ENCODE measurements at regions not wholly inside any gene's neighbourhood (a gene's known extent, or its start where the extent isn't known, plus 50 kb on each side); places are given as distances from the start of the nearest gene placed in this dataset.

DNA sequence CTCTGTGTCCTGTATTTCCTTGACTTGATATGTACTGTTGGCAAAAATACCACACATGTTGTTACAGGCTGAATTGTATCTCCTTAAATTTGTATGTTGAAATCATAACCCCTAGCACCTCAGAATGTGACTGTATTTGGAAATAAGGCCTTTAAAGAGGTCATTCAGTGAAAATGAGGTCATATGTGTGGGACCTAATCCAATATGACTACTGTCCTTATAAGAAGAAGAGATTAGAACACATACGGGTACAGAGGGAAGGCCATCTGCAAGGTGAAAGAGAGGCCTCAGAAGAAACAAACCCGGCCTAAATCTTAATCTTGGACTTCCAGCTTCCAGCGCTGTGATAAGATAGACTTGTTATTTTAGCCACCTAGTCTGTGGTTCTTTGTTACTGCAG is 202.5 kb downstream of the NUFIP1 start (continued):
- TF ChIP-seq NPAS2 (CRISPR knock-in tag; IDR thresholded peaks at IDR 0.05; ENCODE audit: borderline replicate concordance) (no peak), FOXS1 (CRISPR knock-in tag; IDR thresholded peaks at IDR 0.05) (no peak), RARB (CRISPR knock-in tag; IDR thresholded peaks at IDR 0.05) (no peak), JUN (IDR thresholded peaks at IDR 0.05) (no peak), CBX2 (IDR thresholded peaks at IDR 0.05; ENCODE audit: borderline replicate concordance, low read depth) (no peak), MAZ (IDR thresholded peaks at IDR 0.05; ENCODE audit: borderline replicate concordance, low read depth, low read length) (no peak)
- TF ChIP-seq, protein P1, sequence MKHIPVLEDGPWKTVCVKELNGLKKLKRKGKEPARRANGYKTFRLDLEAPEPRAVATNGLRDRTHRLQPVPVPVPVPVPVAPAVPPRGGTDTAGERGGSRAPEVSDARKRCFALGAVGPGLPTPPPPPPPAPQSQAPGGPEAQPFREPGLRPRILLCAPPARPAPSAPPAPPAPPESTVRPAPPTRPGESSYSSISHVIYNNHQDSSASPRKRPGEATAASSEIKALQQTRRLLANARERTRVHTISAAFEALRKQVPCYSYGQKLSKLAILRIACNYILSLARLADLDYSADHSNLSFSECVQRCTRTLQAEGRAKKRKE (CRISPR knock-in tag; IDR thresholded peaks at IDR 0.05; ENCODE audit: low read depth) = no peak
- TF ChIP-seq, protein P2, sequence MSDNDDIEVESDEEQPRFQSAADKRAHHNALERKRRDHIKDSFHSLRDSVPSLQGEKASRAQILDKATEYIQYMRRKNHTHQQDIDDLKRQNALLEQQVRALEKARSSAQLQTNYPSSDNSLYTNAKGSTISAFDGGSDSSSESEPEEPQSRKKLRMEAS (IDR thresholded peaks at IDR 0.05) = no peak
- TF ChIP-seq, protein P3, sequence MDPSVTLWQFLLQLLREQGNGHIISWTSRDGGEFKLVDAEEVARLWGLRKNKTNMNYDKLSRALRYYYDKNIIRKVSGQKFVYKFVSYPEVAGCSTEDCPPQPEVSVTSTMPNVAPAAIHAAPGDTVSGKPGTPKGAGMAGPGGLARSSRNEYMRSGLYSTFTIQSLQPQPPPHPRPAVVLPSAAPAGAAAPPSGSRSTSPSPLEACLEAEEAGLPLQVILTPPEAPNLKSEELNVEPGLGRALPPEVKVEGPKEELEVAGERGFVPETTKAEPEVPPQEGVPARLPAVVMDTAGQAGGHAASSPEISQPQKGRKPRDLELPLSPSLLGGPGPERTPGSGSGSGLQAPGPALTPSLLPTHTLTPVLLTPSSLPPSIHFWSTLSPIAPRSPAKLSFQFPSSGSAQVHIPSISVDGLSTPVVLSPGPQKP (IDR thresholded peaks at IDR 0.05; ENCODE audit: low read depth, low read length) = no peak

- no peak overlapping the region for H3K4me3 ChIP-seq
- no peak for ATAC-seq
- CTCF ChIA-PET = interaction anchor here (0.7 kb wide), 1 partner anchor 130 kb away, joined by 6 read pairs; no protein-coding TSS in a partner anchor
- no peak for DNase-seq (ENCODE audit: low read depth in 1 of 2, low spot score in 1 of 2)
- FAIRE-seq = no peak
- no peak for TF ChIP-seq EP300 (IDR thresholded peaks at IDR 0.05)
- TF ChIP-seq HEYL (CRISPR knock-in tag; IDR thresholded peaks at IDR 0.05) = no peak
- no peak for TF ChIP-seq POLR2AphosphoS2 (conservative IDR thresholded peaks at IDR 0.05; ENCODE audit: low read length)
- POLR2A ChIA-PET = no interaction called here
- H3K4me1 ChIP-seq = no peaks in the 10 kb centered on the region
- no peak overlapping the region for H3K4me2 ChIP-seq
- 95% methylated on average over 3 of the region's 3 CpGs for WGBS (ENCODE audit: missing lambda C conversion rate)
- no peaks in the 10 kb centered on the region for H3K9me3 ChIP-seq
- H3K27ac ChIP-seq = no peak overlapping the region
These were observed 203.9 kb downstream of the NUFIP1 start for GRCh38 chr13:44785401-44785800.

GRCh38 chr13:44784708-44785080 is 204.6 kb downstream of the NUFIP1 start:
- no peak overlapping the region for H3K4me3 ChIP-seq
- H3K4me1 ChIP-seq = no peaks in the 10 kb centered on the region
- FAIRE-seq (no peak), ATAC-seq (no peak), DNase-seq (ENCODE audit: low read depth in 1 of 2, low spot score in 1 of 2) (no peak)
- POLR2A ChIA-PET = no interaction called here
- WGBS (ENCODE audit: missing lambda C conversion rate) = 65% methylated on average over 2 of the region's 2 CpGs
- CTCF ChIA-PET = no interaction called here
- H3K4me2 ChIP-seq = no peak overlapping the region
- TF ChIP-seq POLR2AphosphoS2 (conservative IDR thresholded peaks at IDR 0.05; ENCODE audit: low read length) (no peak), NR3C1 (IDR thresholded peaks at IDR 0.05) (no peak), EP300 (IDR thresholded peaks at IDR 0.05) (no peak), BHLHE40 (IDR thresholded peaks at IDR 0.05; ENCODE audit: low read depth, low read length) (no peak), RARB (CRISPR knock-in tag; IDR thresholded peaks at IDR 0.05) (no peak), NPAS2 (CRISPR knock-in tag; IDR thresholded peaks at IDR 0.05; ENCODE audit: borderline replicate concordance) (no peak), HOXA7 (CRISPR knock-in tag; IDR thresholded peaks at IDR 0.05) (no peak), HMGXB4 (CRISPR knock-in tag; IDR thresholded peaks at IDR 0.05; ENCODE audit: borderline replicate concordance) (no peak), MYC (IDR thresholded peaks at IDR 0.05; ENCODE audit: borderline replicate concordance, low read length) (no peak), NFE2L2 (conservative IDR thresholded peaks at IDR 0.05; ENCODE audit: low read length) (no peak), RFX5 (IDR thresholded peaks at IDR 0.05) (no peak), JUNB (IDR thresholded peaks at IDR 0.05) (no peak), ZC3H11A (IDR thresholded peaks at IDR 0.05) (no peak), FOXS1 (CRISPR knock-in tag; IDR thresholded peaks at IDR 0.05) (no peak), MAFK (IDR thresholded peaks at IDR 0.05; ENCODE audit: partially characterized antibody) (no peak), HDAC2 (IDR thresholded peaks at IDR 0.05) (no peak)
- TF ChIP-seq, protein P2 (IDR thresholded peaks at IDR 0.05) = no peak
- TF ChIP-seq, protein P4, sequence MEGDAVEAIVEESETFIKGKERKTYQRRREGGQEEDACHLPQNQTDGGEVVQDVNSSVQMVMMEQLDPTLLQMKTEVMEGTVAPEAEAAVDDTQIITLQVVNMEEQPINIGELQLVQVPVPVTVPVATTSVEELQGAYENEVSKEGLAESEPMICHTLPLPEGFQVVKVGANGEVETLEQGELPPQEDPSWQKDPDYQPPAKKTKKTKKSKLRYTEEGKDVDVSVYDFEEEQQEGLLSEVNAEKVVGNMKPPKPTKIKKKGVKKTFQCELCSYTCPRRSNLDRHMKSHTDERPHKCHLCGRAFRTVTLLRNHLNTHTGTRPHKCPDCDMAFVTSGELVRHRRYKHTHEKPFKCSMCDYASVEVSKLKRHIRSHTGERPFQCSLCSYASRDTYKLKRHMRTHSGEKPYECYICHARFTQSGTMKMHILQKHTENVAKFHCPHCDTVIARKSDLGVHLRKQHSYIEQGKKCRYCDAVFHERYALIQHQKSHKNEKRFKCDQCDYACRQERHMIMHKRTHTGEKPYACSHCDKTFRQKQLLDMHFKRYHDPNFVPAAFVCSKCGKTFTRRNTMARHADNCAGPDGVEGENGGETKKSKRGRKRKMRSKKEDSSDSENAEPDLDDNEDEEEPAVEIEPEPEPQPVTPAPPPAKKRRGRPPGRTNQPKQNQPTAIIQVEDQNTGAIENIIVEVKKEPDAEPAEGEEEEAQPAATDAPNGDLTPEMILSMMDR (IDR thresholded peaks at IDR 0.05) = no peak
- TF ChIP-seq, protein P5, sequence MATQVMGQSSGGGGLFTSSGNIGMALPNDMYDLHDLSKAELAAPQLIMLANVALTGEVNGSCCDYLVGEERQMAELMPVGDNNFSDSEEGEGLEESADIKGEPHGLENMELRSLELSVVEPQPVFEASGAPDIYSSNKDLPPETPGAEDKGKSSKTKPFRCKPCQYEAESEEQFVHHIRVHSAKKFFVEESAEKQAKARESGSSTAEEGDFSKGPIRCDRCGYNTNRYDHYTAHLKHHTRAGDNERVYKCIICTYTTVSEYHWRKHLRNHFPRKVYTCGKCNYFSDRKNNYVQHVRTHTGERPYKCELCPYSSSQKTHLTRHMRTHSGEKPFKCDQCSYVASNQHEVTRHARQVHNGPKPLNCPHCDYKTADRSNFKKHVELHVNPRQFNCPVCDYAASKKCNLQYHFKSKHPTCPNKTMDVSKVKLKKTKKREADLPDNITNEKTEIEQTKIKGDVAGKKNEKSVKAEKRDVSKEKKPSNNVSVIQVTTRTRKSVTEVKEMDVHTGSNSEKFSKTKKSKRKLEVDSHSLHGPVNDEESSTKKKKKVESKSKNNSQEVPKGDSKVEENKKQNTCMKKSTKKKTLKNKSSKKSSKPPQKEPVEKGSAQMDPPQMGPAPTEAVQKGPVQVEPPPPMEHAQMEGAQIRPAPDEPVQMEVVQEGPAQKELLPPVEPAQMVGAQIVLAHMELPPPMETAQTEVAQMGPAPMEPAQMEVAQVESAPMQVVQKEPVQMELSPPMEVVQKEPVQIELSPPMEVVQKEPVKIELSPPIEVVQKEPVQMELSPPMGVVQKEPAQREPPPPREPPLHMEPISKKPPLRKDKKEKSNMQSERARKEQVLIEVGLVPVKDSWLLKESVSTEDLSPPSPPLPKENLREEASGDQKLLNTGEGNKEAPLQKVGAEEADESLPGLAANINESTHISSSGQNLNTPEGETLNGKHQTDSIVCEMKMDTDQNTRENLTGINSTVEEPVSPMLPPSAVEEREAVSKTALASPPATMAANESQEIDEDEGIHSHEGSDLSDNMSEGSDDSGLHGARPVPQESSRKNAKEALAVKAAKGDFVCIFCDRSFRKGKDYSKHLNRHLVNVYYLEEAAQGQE (IDR thresholded peaks at IDR 0.05) = no peak
- H3K27ac ChIP-seq = no peak overlapping the region
- H3K9me3 ChIP-seq = no peaks in the 10 kb centered on the region
